ENCODE measurements at regions not wholly inside any gene's neighbourhood (a gene's known extent, or its start where the extent isn't known, plus 50 kb on each side); places are given as distances from the start of the nearest gene placed in this dataset.

DNA sequence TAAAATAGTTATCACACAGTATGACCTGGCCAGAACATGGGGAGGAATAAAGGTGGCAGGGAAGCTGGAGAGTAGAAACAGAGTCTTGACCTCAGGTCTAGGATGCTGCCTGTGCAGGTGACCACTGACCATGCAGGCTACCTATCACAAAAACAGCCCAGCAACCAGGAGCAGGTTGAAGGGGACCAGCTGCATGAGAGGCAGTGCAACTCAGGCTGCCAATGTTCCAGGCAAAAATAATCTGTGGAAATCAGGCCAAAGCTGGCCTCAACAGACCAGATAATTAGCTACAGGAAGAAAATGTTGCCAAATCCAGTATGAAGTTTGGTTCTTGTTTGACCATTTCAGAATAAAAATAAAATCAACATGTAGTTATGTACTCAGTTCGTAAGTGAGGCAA is 72.6 kb downstream of the PDE6H start:
- H3K9ac ChIP-seq (ENCODE audit: low read depth, low read length, poor library complexity, severe bottlenecking), result no peak overlapping the region
- H2AFZ ChIP-seq (ENCODE audit: low read length), result no peak overlapping the region
- H3K36me3 ChIP-seq (ENCODE audit: insufficient read depth, low read length), result no peaks in the 10 kb centered on the region
- H3K9me2 ChIP-seq (replicated peaks; ENCODE audit: low read depth, low read length), result no peaks in the 10 kb centered on the region
- H4K20me1 ChIP-seq (ENCODE audit: insufficient read depth, low read length, poor library complexity, severe bottlenecking), result no peaks in the 10 kb centered on the region
- no peaks in the 10 kb centered on the region for H3K9me3 ChIP-seq (ENCODE audit: insufficient read depth, low read depth, low read length)
- H3K4me2 ChIP-seq (ENCODE audit: low read depth, low read length, poor library complexity, severe bottlenecking), result no peak overlapping the region
- H3K79me2 ChIP-seq (ENCODE audit: insufficient read depth, low read length), result no peaks in the 10 kb centered on the region
- H3K4me3 ChIP-seq (ENCODE audit: low read length, poor library complexity, severe bottlenecking), result no peak overlapping the region
- no peaks in the 10 kb centered on the region for H3F3A ChIP-seq (ENCODE audit: low read depth)
- no peaks in the 10 kb centered on the region for H3K27me3 ChIP-seq (ENCODE audit: insufficient read depth, low read length, poor library complexity, severe bottlenecking)
- TF ChIP-seq, protein P1, sequence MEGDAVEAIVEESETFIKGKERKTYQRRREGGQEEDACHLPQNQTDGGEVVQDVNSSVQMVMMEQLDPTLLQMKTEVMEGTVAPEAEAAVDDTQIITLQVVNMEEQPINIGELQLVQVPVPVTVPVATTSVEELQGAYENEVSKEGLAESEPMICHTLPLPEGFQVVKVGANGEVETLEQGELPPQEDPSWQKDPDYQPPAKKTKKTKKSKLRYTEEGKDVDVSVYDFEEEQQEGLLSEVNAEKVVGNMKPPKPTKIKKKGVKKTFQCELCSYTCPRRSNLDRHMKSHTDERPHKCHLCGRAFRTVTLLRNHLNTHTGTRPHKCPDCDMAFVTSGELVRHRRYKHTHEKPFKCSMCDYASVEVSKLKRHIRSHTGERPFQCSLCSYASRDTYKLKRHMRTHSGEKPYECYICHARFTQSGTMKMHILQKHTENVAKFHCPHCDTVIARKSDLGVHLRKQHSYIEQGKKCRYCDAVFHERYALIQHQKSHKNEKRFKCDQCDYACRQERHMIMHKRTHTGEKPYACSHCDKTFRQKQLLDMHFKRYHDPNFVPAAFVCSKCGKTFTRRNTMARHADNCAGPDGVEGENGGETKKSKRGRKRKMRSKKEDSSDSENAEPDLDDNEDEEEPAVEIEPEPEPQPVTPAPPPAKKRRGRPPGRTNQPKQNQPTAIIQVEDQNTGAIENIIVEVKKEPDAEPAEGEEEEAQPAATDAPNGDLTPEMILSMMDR (conservative IDR thresholded peaks at IDR 0.05; ENCODE audit: low read length), result no peak
- TF ChIP-seq EZH2phosphoT487 (IDR thresholded peaks at IDR 0.05; ENCODE audit: borderline replicate concordance), result no peak
- peaks cover 5% of the 10 kb centered on the region for H3K4me1 ChIP-seq (ENCODE audit: insufficient read depth, low read length, poor library complexity, severe bottlenecking)

DNA sequence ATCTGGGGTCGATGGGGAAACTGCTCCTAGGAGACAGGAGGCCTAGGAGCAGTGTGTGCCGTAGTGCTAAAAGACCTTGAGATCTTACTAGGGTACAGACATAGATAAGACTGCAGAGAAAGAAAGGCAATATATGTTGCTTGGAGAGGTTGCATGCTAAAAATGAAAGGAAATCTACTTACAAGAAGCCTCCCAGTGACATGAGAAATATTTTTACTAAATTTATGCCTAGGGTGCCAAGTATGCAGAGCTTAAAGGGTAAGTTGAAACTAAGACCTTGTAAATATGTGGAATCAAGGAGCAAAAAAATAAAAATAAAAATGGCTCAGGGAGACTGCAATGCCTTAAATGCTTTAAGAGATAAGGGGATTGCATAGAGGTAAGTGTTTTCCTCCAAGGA is 74.8 kb downstream of the PDE6H start:
- TF ChIP-seq EZH2phosphoT487 (IDR thresholded peaks at IDR 0.05; ENCODE audit: borderline replicate concordance), result no peak
- TF ChIP-seq, protein P1 (conservative IDR thresholded peaks at IDR 0.05; ENCODE audit: low read length), result no peak
- H3K9me3 ChIP-seq (ENCODE audit: insufficient read depth, low read depth, low read length), result no peaks in the 10 kb centered on the region
- H3K79me2 ChIP-seq (ENCODE audit: insufficient read depth, low read length), result no peaks in the 10 kb centered on the region
- no peaks in the 10 kb centered on the region for H3K9me2 ChIP-seq (replicated peaks; ENCODE audit: low read depth, low read length)
- H3K27me3 ChIP-seq (ENCODE audit: insufficient read depth, low read length, poor library complexity, severe bottlenecking), result no peaks in the 10 kb centered on the region
- no peak overlapping the region for H3K9ac ChIP-seq (ENCODE audit: low read depth, low read length, poor library complexity, severe bottlenecking)
- H3F3A ChIP-seq (ENCODE audit: low read depth), result no peaks in the 10 kb centered on the region
- no peaks in the 10 kb centered on the region for H4K20me1 ChIP-seq (ENCODE audit: insufficient read depth, low read length, poor library complexity, severe bottlenecking)
- no peak overlapping the region for H2AFZ ChIP-seq (ENCODE audit: low read length)
- peaks cover 18% of the 10 kb centered on the region for H3K4me1 ChIP-seq (ENCODE audit: insufficient read depth, low read length, poor library complexity, severe bottlenecking)
- H3K36me3 ChIP-seq (ENCODE audit: insufficient read depth, low read length), result no peaks in the 10 kb centered on the region
- no peak overlapping the region for H3K4me2 ChIP-seq (ENCODE audit: low read depth, low read length, poor library complexity, severe bottlenecking)
- H3K4me3 ChIP-seq (ENCODE audit: low read length, poor library complexity, severe bottlenecking), result no peak overlapping the region

DNA sequence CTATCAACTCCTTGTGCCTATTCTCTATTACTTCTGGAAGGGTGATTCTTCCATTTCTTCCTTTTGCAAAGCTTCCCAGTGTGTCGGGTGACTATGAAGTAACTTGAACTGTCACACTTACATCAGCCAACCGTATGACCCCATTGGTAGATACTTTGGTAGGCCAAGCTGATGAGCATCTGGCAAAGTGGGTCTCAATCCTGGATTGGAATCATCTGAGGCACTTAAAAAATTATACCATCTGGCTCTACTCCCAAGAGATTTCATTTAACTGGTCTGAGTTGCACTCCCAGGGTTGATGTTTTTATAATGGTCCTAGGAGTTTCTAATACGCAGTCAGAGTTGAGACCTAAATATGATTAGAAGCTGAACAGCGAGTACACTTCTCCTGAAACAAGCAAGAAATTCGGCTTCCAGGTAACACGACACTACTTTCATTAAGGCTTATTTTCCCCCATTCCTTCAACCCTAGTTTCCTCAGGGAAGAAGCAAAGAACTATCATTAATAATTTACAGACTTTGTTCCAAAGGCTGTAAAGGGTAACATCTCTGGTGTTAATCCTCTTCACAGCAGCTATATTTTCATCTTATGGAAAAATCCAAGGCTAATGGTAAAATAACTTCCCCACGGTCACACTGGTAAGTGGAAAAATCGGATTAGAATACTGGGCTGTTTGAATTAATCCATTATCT is 76.8 kb downstream of the PDE6H start:
- H3K27me3 ChIP-seq (ENCODE audit: insufficient read depth, low read length, poor library complexity, severe bottlenecking), result no peaks in the 10 kb centered on the region
- TF ChIP-seq, protein P1 (conservative IDR thresholded peaks at IDR 0.05; ENCODE audit: low read length), result no peak
- no peak for TF ChIP-seq EZH2phosphoT487 (IDR thresholded peaks at IDR 0.05; ENCODE audit: borderline replicate concordance)

More for the DNA sequence above, 76.8 kb downstream of the PDE6H start:
- Histone ChIP-seq H3K4me1 (ENCODE audit: insufficient read depth, low read length, poor library complexity, severe bottlenecking) (peaks cover 18% of the 10 kb centered on the region), H3K9me2 (replicated peaks; ENCODE audit: low read depth, low read length) (no peaks in the 10 kb centered on the region), H3K9me3 (ENCODE audit: insufficient read depth, low read depth, low read length) (no peaks in the 10 kb centered on the region), H3F3A (ENCODE audit: low read depth) (no peaks in the 10 kb centered on the region), H2AFZ (ENCODE audit: low read length) (no peak overlapping the region), H3K79me2 (ENCODE audit: insufficient read depth, low read length) (no peaks in the 10 kb centered on the region), H3K9ac (ENCODE audit: low read depth, low read length, poor library complexity, severe bottlenecking) (no peak overlapping the region), H3K4me3 (ENCODE audit: low read length, poor library complexity, severe bottlenecking) (no peak overlapping the region), H4K20me1 (ENCODE audit: insufficient read depth, low read length, poor library complexity, severe bottlenecking) (no peaks in the 10 kb centered on the region), H3K4me2 (ENCODE audit: low read depth, low read length, poor library complexity, severe bottlenecking) (peak overlapping the region; percentile 38), H3K36me3 (ENCODE audit: insufficient read depth, low read length) (no peaks in the 10 kb centered on the region)
